ENCODE measurements at regions not wholly inside any gene's neighbourhood (a gene's known extent, or its start where the extent isn't known, plus 50 kb on each side); places are given as distances from the start of the nearest gene placed in this dataset.

GRCh38 chr13:86792153-86792651, 879.0 kb upstream of the SLITRK5 start:
- TF ChIP-seq KLF9 (CRISPR knock-in tag; IDR thresholded peaks at IDR 0.05; ENCODE audit: low read depth) = no peak
- no peak for TF ChIP-seq ZNF781 (CRISPR knock-in tag; IDR thresholded peaks at IDR 0.05; ENCODE audit: borderline replicate concordance, not compliant biosample characterization)
- TF ChIP-seq PHB2 (IDR thresholded peaks at IDR 0.05; ENCODE audit: partially characterized antibody) = no peak
- no peak for TF ChIP-seq CTCF (CRISPR knock-in tag; IDR thresholded peaks at IDR 0.05)
- TF ChIP-seq NFATC3 (CRISPR knock-in tag; IDR thresholded peaks at IDR 0.05) = no peak
- TF ChIP-seq HMGXB4 (CRISPR knock-in tag; IDR thresholded peaks at IDR 0.05; ENCODE audit: borderline replicate concordance in 1 of 2, low read depth in 1 of 2) = no peak
- no peak for TF ChIP-seq SMARCC2 (IDR thresholded peaks at IDR 0.05)
- no peak for TF ChIP-seq PHF8 (CRISPR knock-in tag; IDR thresholded peaks at IDR 0.05)
- no peak for TF ChIP-seq ZNF513 (CRISPR knock-in tag; conservative IDR thresholded peaks at IDR 0.05)
- TF ChIP-seq ZNF121 (CRISPR knock-in tag; IDR thresholded peaks at IDR 0.05) = no peak
- TF ChIP-seq PLRG1 (conservative IDR thresholded peaks at IDR 0.05) = no peak
- TF ChIP-seq MAFK (conservative IDR thresholded peaks at IDR 0.05 in 1 of 2, IDR thresholded peaks at IDR 0.05 in 1 of 2; ENCODE audit: low read length in 2 of 2) = no peak

All from HepG2 (cell line).